ENCODE measurements at regions not wholly inside any gene's neighbourhood (a gene's known extent, or its start where the extent isn't known, plus 50 kb on each side); places are given as distances from the start of the nearest gene placed in this dataset.

GRCh38 chr6:112781241-112781640 lies 434.1 kb downstream of the RFPL4B start:
- DNase-seq (ENCODE audit: low spot score) = no peak

GRCh38 chr6:112785408-112785807 lies 438.3 kb downstream of the RFPL4B start:
- TF ChIP-seq YY1 (IDR thresholded peaks at IDR 0.05) (no peak), REST (IDR thresholded peaks at IDR 0.05) (no peak), FOXA2 (IDR thresholded peaks at IDR 0.05) (no peak), GABPA (IDR thresholded peaks at IDR 0.05 in 1 of 2, conservative IDR thresholded peaks at IDR 0.05 in 1 of 2) (no peak), RAD21 (IDR thresholded peaks at IDR 0.05) (no peak), SP1 (IDR thresholded peaks at IDR 0.05) (no peak), CTCF (IDR thresholded peaks at IDR 0.05; ENCODE audit: low read depth, low read length, missing input control) (no peak)
- DNase-seq (ENCODE audit: low spot score) = no peak
- Histone ChIP-seq H3K9ac (ENCODE audit: low read depth in 1 of 2, low read length in 2 of 2) (no peak overlapping the region), H3K27me3 (ENCODE audit: control insufficient read depth in 4 of 4, insufficient read depth in 4 of 4, low read length in 3 of 4) (no peaks in the 10 kb centered on the region), H3K27ac (ENCODE audit: low read depth in 1 of 2, low read length in 2 of 2) (no peak overlapping the region), H3K4me1 (ENCODE audit: control insufficient read depth in 4 of 4, insufficient read depth in 4 of 4, low read length in 3 of 4) (no peaks in the 10 kb centered on the region), H3K9me3 (ENCODE audit: control insufficient read depth in 4 of 4, low read length in 3 of 4) (no peaks in the 10 kb centered on the region), H3K4me3 (ENCODE audit: low read depth in 1 of 3, low read length in 3 of 3) (no peak overlapping the region), H3K36me3 (ENCODE audit: control insufficient read depth in 4 of 4, insufficient read depth in 3 of 4, low read depth in 1 of 4, low read length in 3 of 4) (no peaks in the 10 kb centered on the region)
- WGBS = 91% methylated on average over 2 of the region's 2 CpGs

More at GRCh38 chr6:112781241-112781640, 434.1 kb downstream of the RFPL4B start:
- peaks cover 0 to 3% (median 0%) of the 10 kb centered on the region in 4 donors for H3K27me3 ChIP-seq (ENCODE audit: control insufficient read depth in 4 of 4, insufficient read depth in 4 of 4, low read length in 3 of 4)
- H3K9me3 ChIP-seq (ENCODE audit: control insufficient read depth in 4 of 4, low read length in 3 of 4) = no peaks in the 10 kb centered on the region
- no peaks in the 10 kb centered on the region for H3K4me1 ChIP-seq (ENCODE audit: control insufficient read depth in 4 of 4, insufficient read depth in 4 of 4, low read length in 3 of 4)
- no peaks in the 10 kb centered on the region for H3K36me3 ChIP-seq (ENCODE audit: control insufficient read depth in 4 of 4, insufficient read depth in 3 of 4, low read depth in 1 of 4, low read length in 3 of 4)
- WGBS = 57% methylated on average over 2 of the region's 2 CpGs
- no peak overlapping the region for H3K9ac ChIP-seq (ENCODE audit: low read depth in 1 of 2, low read length in 2 of 2)
- no peak overlapping the region for H3K27ac ChIP-seq (ENCODE audit: low read depth in 1 of 2, low read length in 2 of 2)
- TF ChIP-seq HNF4A (conservative IDR thresholded peaks at IDR 0.05) (no peak), ZBTB33 (IDR thresholded peaks at IDR 0.05) (no peak), RAD21 (IDR thresholded peaks at IDR 0.05) (peak; percentile 8 to 25)
- no peak overlapping the region for H3K4me3 ChIP-seq (ENCODE audit: low read depth in 1 of 3, low read length in 3 of 3)

- Histone ChIP-seq H3K36me3 (ENCODE audit: control insufficient read depth in 4 of 4, insufficient read depth in 3 of 4, low read depth in 1 of 4, low read length in 3 of 4) (no peaks in the 10 kb centered on the region), H3K4me1 (ENCODE audit: control insufficient read depth in 4 of 4, insufficient read depth in 4 of 4, low read length in 3 of 4) (no peaks in the 10 kb centered on the region), H3K27ac (ENCODE audit: low read depth in 1 of 2, low read length in 2 of 2) (no peak overlapping the region), H3K4me3 (ENCODE audit: low read depth in 1 of 3, low read length in 3 of 3) (no peak overlapping the region), H3K9me3 (ENCODE audit: control insufficient read depth in 4 of 4, low read length in 3 of 4) (no peaks in the 10 kb centered on the region), H3K27me3 (ENCODE audit: control insufficient read depth in 4 of 4, insufficient read depth in 4 of 4, low read length in 3 of 4) (no peaks in the 10 kb centered on the region), H3K9ac (ENCODE audit: low read depth in 1 of 2, low read length in 2 of 2) (no peak overlapping the region)
- DNase-seq (ENCODE audit: low spot score) = no peak
- WGBS = 88% methylated on average over 2 of the region's 2 CpGs
- TF ChIP-seq FOXA2 (IDR thresholded peaks at IDR 0.05) (no peak), ATF3 (IDR thresholded peaks at IDR 0.05) (no peak), MAX (IDR thresholded peaks at IDR 0.05) (no peak), REST (IDR thresholded peaks at IDR 0.05) (no peak), RAD21 (IDR thresholded peaks at IDR 0.05) (no peak), HNF4A (conservative IDR thresholded peaks at IDR 0.05) (no peak), FOXA1 (IDR thresholded peaks at IDR 0.05) (no peak), TAF1 (conservative IDR thresholded peaks at IDR 0.05) (no peak), ZBTB33 (IDR thresholded peaks at IDR 0.05) (no peak), YY1 (IDR thresholded peaks at IDR 0.05) (no peak)
Observed at GRCh38 chr6:112786801-112787200, 439.7 kb downstream of the RFPL4B start.
